Epithelial cell of prostate (primary cell): ENCODE measurements at regions not wholly inside any gene's neighbourhood (a gene's known extent, or its start where the extent isn't known, plus 50 kb on each side); places are given as distances from the start of the nearest gene placed in this dataset.
"Not testable (repeated sequence)": the region's sequence is repeated elsewhere in the genome, so short reads cannot be mapped to it uniquely, and the experiment has no call there.

ENCODE experiments used
- DNase-seq: peaks from one replicate; pipeline ENCODE4 v3.0.0-alpha.2; 2011; ENCODE audit warnings: low read depth, low spot score
- H3K27ac ChIP-seq: fragments of 450-650 bp; 2 replicates; pipeline ENCODE4 v1.5.1; 2017; ENCODE audit warnings: mild to moderate bottlenecking

DNA sequence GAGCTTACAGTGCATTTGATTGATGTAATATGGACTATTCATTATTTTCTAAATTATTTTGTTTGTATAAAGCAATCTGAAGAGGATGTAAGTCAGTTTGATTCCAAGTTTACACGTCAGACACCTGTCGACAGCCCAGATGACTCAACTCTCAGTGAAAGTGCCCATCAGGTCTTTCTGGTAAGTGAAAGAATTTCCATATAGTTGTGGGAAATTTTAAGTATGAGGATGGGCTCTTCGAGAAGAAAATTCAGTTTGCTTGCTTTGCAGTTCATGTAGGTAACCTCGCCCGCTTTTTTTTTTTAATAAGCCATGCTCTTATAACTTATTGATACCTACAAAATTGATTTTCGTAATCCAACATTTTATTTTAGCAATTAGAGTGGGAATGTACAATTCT lies 151.6 kb downstream of the CDRT15L2 start:
- not testable (repeated sequence) for DNase-seq, H3K27ac ChIP-seq

DNA sequence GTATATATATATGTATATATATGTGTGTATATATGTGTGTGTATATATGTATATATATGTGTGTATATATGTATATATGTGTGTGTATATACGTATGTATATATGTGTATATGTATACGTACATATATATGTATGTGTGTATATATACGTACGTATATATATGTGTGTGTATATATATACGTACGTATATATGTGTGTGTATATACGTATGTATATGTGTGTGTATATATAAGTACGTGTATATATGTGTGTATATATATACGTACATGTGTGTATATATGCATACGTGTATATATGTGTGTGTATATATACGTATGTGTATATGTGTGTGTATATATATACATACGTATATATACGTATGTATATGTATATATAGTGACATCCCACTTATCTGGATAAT lies 154.4 kb downstream of the CDRT15L2 start:
- no peak for DNase-seq
- no peak overlapping the region for H3K27ac ChIP-seq

DNA sequence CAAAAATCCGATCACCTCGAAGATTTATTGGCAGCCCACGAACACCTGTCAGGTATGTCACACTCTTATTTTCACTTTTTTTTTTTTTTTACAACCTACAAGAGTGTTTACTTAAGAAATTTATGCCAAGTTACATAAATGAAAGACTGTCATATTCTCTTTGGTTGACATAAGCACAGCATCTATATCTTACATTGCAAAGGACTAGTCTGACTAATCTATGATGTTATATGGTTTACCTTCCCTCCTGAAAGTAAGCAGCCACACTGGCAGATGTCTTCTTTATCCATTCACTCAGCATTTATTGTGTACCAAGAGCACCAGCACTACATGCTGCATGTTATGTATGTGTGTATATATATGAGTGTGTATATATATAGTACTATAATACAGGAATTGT lies 156.3 kb downstream of the CDRT15L2 start:
- no peak for DNase-seq
- H3K27ac ChIP-seq = no peak overlapping the region

DNA sequence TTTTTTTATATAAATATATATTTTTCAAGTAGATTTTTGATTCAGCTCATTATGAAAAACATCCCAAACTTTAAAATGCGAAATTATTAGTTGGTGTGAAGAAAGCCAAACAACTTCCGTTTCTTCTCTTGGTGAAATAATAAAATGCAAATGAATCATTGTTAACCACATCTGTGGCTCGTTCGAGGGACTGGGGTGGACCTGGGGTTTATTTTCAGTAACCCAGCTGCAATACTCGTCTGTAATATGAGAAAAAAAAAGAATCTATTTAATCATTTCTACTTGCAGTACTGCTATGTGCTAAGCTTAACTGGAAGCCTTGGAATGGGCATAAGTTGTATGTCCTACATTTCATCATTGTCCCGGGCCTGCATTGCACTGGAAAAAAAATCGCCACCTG lies 158.1 kb downstream of the CDRT15L2 start:
- DNase-seq, H3K27ac ChIP-seq: not testable (repeated sequence)

GRCh38 chr17:20771104-20771503 lies 191.6 kb downstream of the CDRT15L2 start:
- no peak overlapping the region for H3K27ac ChIP-seq
- no peak for DNase-seq

GRCh38 chr17:20774472-20775135 lies 195.1 kb downstream of the CDRT15L2 start:
- DNase-seq = no peak
- H3K27ac ChIP-seq = no peak overlapping the region

- DNase-seq = no peak
These were observed 195.8 kb downstream of the CDRT15L2 start for GRCh38 chr17:20775331-20775730.

DNA sequence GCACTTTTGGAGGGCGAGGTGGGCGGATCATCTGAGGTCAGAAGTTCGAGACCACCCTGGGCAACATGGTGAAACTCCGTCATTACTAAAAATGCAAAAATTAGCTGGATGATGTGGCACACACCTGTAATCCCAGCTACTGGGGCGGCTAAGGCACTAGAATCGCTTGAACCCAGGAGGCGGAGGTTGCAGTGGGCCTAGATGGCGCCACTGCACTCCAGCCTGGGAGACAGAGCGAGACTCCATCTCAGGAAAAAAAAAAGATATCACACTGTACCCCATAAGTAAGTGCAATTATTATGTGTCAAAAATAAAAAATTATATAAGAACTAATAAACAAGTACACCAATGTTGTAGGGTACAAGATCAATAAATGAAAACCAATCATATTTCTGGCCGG lies 200.0 kb downstream of the CDRT15L2 start:
- DNase-seq = no peak
- no peak overlapping the region for H3K27ac ChIP-seq

More at GRCh38 chr17:20775331-20775730, 195.8 kb downstream of the CDRT15L2 start:
- H3K27ac ChIP-seq = no peak overlapping the region

GRCh38 chr17:20781260-20781659 lies 201.7 kb downstream of the CDRT15L2 start:
- no peak for DNase-seq
- H3K27ac ChIP-seq = no peak overlapping the region

GRCh38 chr17:20781869-20782268 lies 202.3 kb downstream of the CDRT15L2 start:
- not testable (repeated sequence) for H3K27ac ChIP-seq, DNase-seq

DNA sequence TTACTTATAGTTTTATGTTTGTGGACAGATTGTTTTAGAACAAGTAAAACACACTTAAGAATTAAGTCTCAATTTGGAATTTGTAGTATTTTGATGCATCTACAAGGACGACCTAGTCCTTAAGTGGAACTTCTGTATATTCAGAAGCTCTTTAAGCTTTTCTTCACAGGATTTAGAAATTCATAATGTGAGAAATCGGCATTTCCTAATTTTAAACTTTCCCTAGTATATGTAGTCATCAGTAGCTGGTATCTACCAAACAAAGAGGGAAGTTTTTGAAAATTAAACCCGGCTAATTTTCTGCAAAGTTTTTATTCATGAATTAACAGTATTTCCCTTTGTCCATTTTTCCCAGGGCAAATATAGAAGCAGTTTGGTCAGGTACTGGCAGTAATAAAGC lies 203.6 kb downstream of the CDRT15L2 start:
- DNase-seq = no peak
- H3K27ac ChIP-seq = no peak overlapping the region

GRCh38 chr17:20784100-20784665 lies 204.7 kb downstream of the CDRT15L2 start:
- H3K27ac ChIP-seq = no peak overlapping the region
- DNase-seq = no peak

- H3K27ac ChIP-seq = no peak overlapping the region
- no peak for DNase-seq
These were observed 207.8 kb downstream of the CDRT15L2 start for GRCh38 chr17:20787281-20787680.

DNA sequence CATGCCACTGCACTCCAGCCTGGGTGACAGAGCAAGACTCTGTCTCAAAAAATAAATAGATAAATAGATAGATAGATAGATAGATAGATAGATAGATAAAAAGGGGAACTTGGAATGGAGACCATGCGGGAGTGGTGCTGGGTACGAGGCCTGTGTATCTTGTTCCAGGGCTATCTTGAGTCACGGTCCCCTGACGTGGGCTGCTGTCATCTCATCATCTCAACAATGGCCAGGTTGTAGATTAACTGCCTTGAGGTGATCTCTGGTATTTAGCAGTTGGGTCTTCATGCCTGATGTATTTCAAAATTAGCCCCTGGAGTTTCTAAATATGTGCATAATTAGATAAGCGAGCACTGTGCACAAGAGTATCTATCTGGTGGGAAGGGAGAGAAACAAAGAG lies 212.1 kb downstream of the CDRT15L2 start:
- no peak overlapping the region for H3K27ac ChIP-seq

GRCh38 chr17:20794532-20794931 lies 215.0 kb downstream of the CDRT15L2 start:
- not testable (repeated sequence) for H3K27ac ChIP-seq, DNase-seq

More for the DNA sequence above, 212.1 kb downstream of the CDRT15L2 start:
- DNase-seq = no peak

- H3K27ac ChIP-seq = no peak overlapping the region
- DNase-seq = no peak
These were observed 217.8 kb downstream of the CDRT15L2 start for GRCh38 chr17:20797292-20797691.

DNA sequence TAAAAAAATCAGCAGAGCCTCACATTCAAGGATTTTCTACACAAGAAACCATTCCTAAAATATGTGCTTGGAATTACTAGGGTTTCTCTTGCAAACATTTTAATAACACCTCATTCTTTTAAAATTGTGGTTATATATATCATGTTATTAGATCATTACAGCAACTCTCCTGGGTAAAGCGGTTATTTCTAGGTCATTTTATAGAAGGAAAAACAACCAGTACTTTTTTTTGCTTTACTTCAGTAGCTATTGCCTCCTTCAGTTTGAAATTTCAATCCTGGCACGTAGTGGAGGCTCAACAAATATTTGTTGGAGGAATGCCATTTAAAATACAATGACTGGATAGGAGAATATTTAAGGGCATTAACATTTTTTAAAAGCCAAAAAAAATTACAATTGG lies 220.6 kb downstream of the CDRT15L2 start:
- no peak for DNase-seq
- H3K27ac ChIP-seq = no peak overlapping the region

- H3K27ac ChIP-seq = peak overlapping the region; percentile 68
- peak; percentile 3 for DNase-seq
These were observed 226.2 kb downstream of the CDRT15L2 start for GRCh38 chr17:20805751-20806150.

GRCh38 chr17:20807566-20807965 lies 228.0 kb downstream of the CDRT15L2 start:
- not testable (repeated sequence) for DNase-seq, H3K27ac ChIP-seq

- not testable (repeated sequence) for H3K27ac ChIP-seq
These were observed 227.4 kb downstream of the USP22 start for GRCh38 chr17:20815410-20815809.

GRCh38 chr17:20823905-20824304 lies 218.9 kb downstream of the USP22 start:
- no peak for DNase-seq
- H3K27ac ChIP-seq = no peak overlapping the region

More at GRCh38 chr17:20815410-20815809, 227.4 kb downstream of the USP22 start:
- DNase-seq = not testable (repeated sequence)

DNA sequence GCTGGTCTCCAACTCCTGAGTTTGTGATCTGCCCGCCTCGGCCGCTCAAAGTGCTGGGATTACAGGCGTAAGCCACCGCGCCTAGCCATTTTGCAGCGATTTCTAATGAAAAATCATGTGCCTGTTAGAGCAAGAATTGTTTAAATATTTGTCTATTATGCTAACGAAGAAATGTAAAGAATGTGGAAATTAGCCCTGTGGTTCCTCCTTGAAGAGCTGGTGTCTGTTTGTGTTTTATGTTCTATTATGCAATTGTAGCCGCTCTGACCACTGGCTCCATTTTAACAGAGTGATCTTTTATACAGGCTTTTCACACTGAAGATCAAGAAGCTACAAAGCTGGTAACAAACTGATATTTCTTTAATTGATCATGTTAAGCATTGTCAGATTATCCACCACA lies 217.3 kb downstream of the USP22 start:
- H3K27ac ChIP-seq = no peak overlapping the region
- DNase-seq = no peak
